ENCODE measurements at regions not wholly inside any gene's neighbourhood (a gene's known extent, or its start where the extent isn't known, plus 50 kb on each side); places are given as distances from the start of the nearest gene placed in this dataset.

DNA sequence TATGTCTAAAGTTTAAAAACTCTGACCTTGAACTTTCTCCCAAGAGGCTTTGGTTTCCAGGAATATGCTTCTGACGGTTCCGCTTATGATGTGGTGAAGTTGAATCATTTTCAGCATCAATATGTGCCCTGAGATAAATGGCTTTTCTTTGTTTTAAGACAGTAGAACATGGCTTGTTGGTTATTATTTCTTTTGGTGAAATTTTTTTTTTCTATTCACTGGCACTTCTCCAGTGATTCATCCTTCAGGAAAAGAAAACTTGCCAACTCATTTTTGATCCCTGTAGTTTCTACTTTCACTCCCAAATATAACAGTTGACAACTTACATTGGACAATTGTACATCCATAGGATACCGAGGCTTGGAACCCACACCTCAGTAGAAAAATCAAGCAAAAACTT, 1301.2 kb upstream of the FLRT2 start:
- no peak for DNase-seq (ENCODE audit: low read depth in 1 of 2, low spot score in 1 of 2)
- TF ChIP-seq JUND (IDR thresholded peaks at IDR 0.05; ENCODE audit: low read depth) = no peak
- in situ Hi-C loops (cut with HindIII; ENCODE audit: low pct_unique_long_range_greater_than_20kb, low sequenced_read_pairs) = no loop called here

- in situ Hi-C loops (cut with HindIII; ENCODE audit: low pct_unique_long_range_greater_than_20kb, low sequenced_read_pairs) = no loop called here
- no peak for TF ChIP-seq JUND (IDR thresholded peaks at IDR 0.05; ENCODE audit: low read depth)
- peak in 1 of 2 experiments; percentile 72 for DNase-seq (ENCODE audit: low read depth in 1 of 2, low spot score in 1 of 2)
Observed at GRCh38 chr14:84234281-84234680, 1295.7 kb upstream of the FLRT2 start.

DNA sequence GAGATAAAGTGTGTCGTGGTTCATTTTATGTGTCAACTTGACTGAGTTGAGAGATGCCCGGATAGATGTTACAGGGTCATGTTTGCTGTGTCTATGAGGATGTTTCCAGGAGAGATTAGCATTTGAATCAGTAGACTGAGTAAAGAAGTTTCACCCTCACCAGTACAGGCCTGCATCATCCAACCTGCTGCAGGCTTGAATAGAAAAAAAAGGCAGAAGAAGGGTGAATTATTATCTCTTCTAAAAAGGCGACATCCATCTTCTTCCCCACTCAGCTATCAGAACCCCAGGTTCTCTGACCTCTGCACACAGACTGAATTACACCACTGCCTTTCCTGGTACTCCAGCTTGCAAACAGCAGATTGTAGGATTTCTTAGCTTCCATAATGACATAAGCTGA, 1293.7 kb upstream of the FLRT2 start:
- in situ Hi-C loops (cut with HindIII; ENCODE audit: low pct_unique_long_range_greater_than_20kb, low sequenced_read_pairs) = no loop called here

DNA sequence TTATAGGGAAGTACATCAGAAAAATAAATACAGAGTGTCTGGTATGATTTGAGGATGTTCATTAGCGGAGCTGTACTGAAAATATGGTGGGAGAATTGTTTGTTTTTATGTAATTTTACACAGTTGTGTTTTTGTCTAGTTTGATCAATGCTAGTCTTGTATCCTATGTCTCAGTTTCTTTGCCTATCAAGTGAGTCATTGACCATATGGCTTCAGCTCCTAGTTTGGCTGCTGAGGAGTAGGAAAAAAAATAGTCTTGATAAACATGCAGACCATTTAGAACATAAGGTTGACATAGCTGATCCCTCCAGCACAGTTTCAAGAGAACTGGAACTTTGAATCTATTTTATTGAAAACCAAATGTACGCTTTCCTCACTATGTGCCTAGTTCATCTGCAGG, 1292.1 kb upstream of the FLRT2 start:
- TF ChIP-seq JUND (IDR thresholded peaks at IDR 0.05; ENCODE audit: low read depth) = no peak
- in situ Hi-C loops (cut with HindIII; ENCODE audit: low pct_unique_long_range_greater_than_20kb, low sequenced_read_pairs) = no loop called here
- no peak for DNase-seq (ENCODE audit: low read depth in 1 of 2, low spot score in 1 of 2)

More for the DNA sequence above, 1293.7 kb upstream of the FLRT2 start:
- no peak for TF ChIP-seq JUND (IDR thresholded peaks at IDR 0.05; ENCODE audit: low read depth)
- DNase-seq (ENCODE audit: low read depth in 1 of 2, low spot score in 1 of 2) = no peak

- no peak for DNase-seq (ENCODE audit: low read depth in 1 of 2, low spot score in 1 of 2)
- TF ChIP-seq JUND (IDR thresholded peaks at IDR 0.05; ENCODE audit: low read depth) = no peak
- in situ Hi-C loops (cut with HindIII; ENCODE audit: low pct_unique_long_range_greater_than_20kb, low sequenced_read_pairs) = no loop called here
Observed at GRCh38 chr14:84247693-84248092, 1282.3 kb upstream of the FLRT2 start.

DNA sequence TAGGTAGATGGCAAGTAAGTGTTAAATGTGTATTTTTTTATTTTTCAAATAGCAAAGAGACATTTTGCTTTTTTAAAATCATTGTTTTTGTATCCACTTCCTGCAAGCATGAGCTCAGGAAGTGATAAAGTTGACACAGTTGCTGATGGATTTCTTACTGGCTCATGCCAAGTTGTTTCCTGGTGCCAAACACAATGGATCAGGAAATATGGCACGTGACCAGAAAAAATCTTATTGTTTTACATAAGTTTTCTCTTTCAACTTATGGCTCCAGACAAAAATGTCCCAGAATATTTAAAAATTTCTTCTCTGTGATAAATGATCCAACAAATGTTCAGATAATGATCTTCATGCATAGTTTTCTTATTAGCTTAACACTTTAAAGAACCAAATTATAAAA, 1279.1 kb upstream of the FLRT2 start:
- no peak for DNase-seq (ENCODE audit: low read depth in 1 of 2, low spot score in 1 of 2)
- in situ Hi-C loops (cut with HindIII; ENCODE audit: low pct_unique_long_range_greater_than_20kb, low sequenced_read_pairs) = no loop called here
- no peak for TF ChIP-seq JUND (IDR thresholded peaks at IDR 0.05; ENCODE audit: low read depth)

- TF ChIP-seq JUND (IDR thresholded peaks at IDR 0.05; ENCODE audit: low read depth) = no peak
- DNase-seq (ENCODE audit: low read depth in 1 of 2, low spot score in 1 of 2) = no peak
- in situ Hi-C loops (cut with HindIII; ENCODE audit: low pct_unique_long_range_greater_than_20kb, low sequenced_read_pairs) = no loop called here
Observed at GRCh38 chr14:84251411-84252115, 1278.4 kb upstream of the FLRT2 start.

DNA sequence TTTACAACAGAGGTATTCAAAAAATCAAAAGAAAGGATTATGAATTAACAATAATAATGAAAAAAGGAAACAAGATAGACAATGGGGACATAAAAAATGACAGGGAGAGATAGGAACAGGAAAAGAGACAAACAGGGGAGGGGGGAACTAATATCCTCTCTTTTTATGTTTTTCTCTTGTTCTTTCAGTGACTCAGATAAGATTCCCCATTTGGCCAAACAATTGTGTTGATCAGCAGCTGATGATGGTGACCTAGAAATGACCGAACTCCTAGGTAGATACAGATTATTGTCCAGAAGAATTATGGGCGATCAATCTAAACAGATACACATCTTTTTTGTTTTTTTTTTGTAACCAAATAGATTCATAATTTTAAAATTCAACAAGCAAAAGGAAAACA, 1277.2 kb upstream of the FLRT2 start:
- in situ Hi-C loops (cut with HindIII; ENCODE audit: low pct_unique_long_range_greater_than_20kb, low sequenced_read_pairs) = no loop called here
- TF ChIP-seq JUND (IDR thresholded peaks at IDR 0.05; ENCODE audit: low read depth) = no peak

DNA sequence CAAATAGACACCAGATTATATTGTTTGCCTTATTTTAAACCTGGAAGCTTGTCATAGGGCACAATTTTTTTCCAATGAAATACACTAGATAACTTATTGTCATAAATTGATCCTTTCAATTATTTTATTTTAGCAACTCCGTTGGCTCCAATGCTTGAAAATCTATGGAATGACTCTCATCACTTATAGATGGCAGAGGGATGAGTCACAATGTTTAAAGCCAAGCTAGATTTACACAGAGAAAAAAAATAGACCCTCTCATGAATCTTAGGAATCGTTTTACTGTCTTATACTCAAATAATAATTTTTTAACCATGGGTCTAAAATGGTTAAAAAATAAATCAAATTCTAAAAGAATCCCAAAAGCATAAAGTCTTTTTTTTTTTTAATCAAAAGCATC, 1276.6 kb upstream of the FLRT2 start:
- TF ChIP-seq JUND (IDR thresholded peaks at IDR 0.05; ENCODE audit: low read depth) = no peak
- in situ Hi-C loops (cut with HindIII; ENCODE audit: low pct_unique_long_range_greater_than_20kb, low sequenced_read_pairs) = no loop called here
- no peak for DNase-seq (ENCODE audit: low read depth in 1 of 2, low spot score in 1 of 2)

More for the DNA sequence above, 1277.2 kb upstream of the FLRT2 start:
- DNase-seq (ENCODE audit: low read depth in 1 of 2, low spot score in 1 of 2) = no peak

GRCh38 chr14:84254290-84254689, 1275.7 kb upstream of the FLRT2 start:
- DNase-seq (ENCODE audit: low read depth in 1 of 2, low spot score in 1 of 2) = peak in 1 of 2 experiments; percentile 19
- TF ChIP-seq JUND (IDR thresholded peaks at IDR 0.05; ENCODE audit: low read depth) = no peak
- in situ Hi-C loops (cut with HindIII; ENCODE audit: low pct_unique_long_range_greater_than_20kb, low sequenced_read_pairs) = no loop called here

DNA sequence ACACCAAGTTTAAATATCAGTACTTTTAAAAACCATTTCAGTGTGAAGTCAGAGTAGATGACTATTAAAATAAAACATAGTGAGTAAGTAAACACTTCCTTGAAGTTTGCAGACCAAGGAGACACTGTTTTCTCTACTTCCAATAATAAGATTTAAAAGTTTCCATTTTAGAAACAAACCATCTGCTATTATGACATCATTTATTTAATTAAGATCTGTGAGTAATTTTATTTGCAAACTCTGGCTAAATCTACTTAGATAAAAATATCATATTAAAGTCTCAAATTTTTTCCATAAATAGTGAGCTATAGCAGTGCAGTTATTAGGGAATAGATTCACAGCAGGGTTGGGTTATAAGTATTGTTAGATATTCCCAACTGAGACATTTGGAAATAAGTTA, 1267.0 kb upstream of the FLRT2 start:
- DNase-seq (ENCODE audit: low read depth in 1 of 2, low spot score in 1 of 2) = no peak
- in situ Hi-C loops (cut with HindIII; ENCODE audit: low pct_unique_long_range_greater_than_20kb, low sequenced_read_pairs) = no loop called here
- TF ChIP-seq JUND (IDR thresholded peaks at IDR 0.05; ENCODE audit: low read depth) = no peak

- DNase-seq (ENCODE audit: low read depth in 1 of 2, low spot score in 1 of 2) = no peak
- TF ChIP-seq JUND (IDR thresholded peaks at IDR 0.05; ENCODE audit: low read depth) = no peak
- in situ Hi-C loops (cut with HindIII; ENCODE audit: low pct_unique_long_range_greater_than_20kb, low sequenced_read_pairs) = no loop called here
Observed at GRCh38 chr14:84272290-84272721, 1257.6 kb upstream of the FLRT2 start.

GRCh38 chr14:84273181-84273580, 1256.8 kb upstream of the FLRT2 start:
- in situ Hi-C loops (cut with HindIII; ENCODE audit: low pct_unique_long_range_greater_than_20kb, low sequenced_read_pairs) = no loop called here
- TF ChIP-seq JUND (IDR thresholded peaks at IDR 0.05; ENCODE audit: low read depth) = no peak
- DNase-seq (ENCODE audit: low read depth in 1 of 2, low spot score in 1 of 2) = no peak

DNA sequence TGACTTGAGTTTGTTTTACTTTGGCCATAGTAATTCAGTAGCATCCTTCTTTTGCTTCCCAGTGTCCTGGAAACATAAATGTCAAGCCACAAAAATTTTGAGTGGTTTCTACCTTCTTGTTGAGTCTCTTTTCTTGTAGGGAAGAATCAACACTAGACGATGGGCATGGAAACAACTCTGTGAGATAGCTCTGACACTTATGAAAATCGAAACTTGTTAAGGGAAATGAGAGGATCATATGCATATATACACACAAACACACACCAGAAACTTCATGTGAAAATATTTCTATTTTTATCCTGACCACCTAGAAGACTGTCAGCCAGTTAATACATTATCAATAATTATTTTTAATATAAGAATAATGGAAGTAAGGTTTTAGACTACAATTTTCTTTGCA, 1247.3 kb upstream of the FLRT2 start:
- TF ChIP-seq JUND (IDR thresholded peaks at IDR 0.05; ENCODE audit: low read depth) = no peak
- in situ Hi-C loops (cut with HindIII; ENCODE audit: low pct_unique_long_range_greater_than_20kb, low sequenced_read_pairs) = no loop called here
- no peak for DNase-seq (ENCODE audit: low read depth in 1 of 2, low spot score in 1 of 2)

Data from T47D (cell line).